ENCODE measurements at regions not wholly inside any gene's neighbourhood (a gene's known extent, or its start where the extent isn't known, plus 50 kb on each side); places are given as distances from the start of the nearest gene placed in this dataset.

GRCh38 chr11:69947059-69947792 is 128.0 kb upstream of the FGF3 start:
- TF ChIP-seq SP1 (IDR thresholded peaks at IDR 0.05) (no peak), FOXK2 (IDR thresholded peaks at IDR 0.05) (no peak), ELF4 (IDR thresholded peaks at IDR 0.05) (no peak), TARDBP (IDR thresholded peaks at IDR 0.05) (no peak), SUZ12 (IDR thresholded peaks at IDR 0.05) (no peak), BHLHE40 (IDR thresholded peaks at IDR 0.05; ENCODE audit: borderline replicate concordance) (no peak)
